Trophoblast cell (in vitro differentiated cells and primary cell): ENCODE measurements at regions not wholly inside any gene's neighbourhood (a gene's known extent, or its start where the extent isn't known, plus 50 kb on each side); places are given as distances from the start of the nearest gene placed in this dataset.
A peak's percentile ranks its signal among the peaks of the same experiment; 100 is the strongest.

Experiments
- DNase-seq, 2 donors: peaks; one replicate each; pipeline ENCODE4 v3.0.0-alpha.2; 2016
- H2AFZ ChIP-seq: 2 replicates; pipeline ENCODE4 v1.6.1; 2013; ENCODE audit warnings: low read length, moderate library complexity, mild to moderate bottlenecking; ENCODE audit not compliant: insufficient read depth, poor library complexity
- H2AK5ac ChIP-seq: 2 replicates; pipeline ENCODE4 v1.6.1; 2013; ENCODE audit warnings: mild to moderate bottlenecking, low read length
- H2BK120ac ChIP-seq: 2 replicates; pipeline ENCODE4 v1.6.1; 2013; ENCODE audit warnings: low read length, mild to moderate bottlenecking, moderate library complexity; ENCODE audit not compliant: insufficient read depth, poor library complexity
- H2BK12ac ChIP-seq: 2 replicates; pipeline ENCODE4 v1.6.1; 2013; ENCODE audit warnings: mild to moderate bottlenecking, low read length, moderate library complexity
- H2BK5ac ChIP-seq: 2 replicates; pipeline ENCODE4 v1.6.1; 2013; ENCODE audit warnings: low read length, low read depth, moderate library complexity, mild to moderate bottlenecking; ENCODE audit not compliant: poor library complexity
- H3K14ac ChIP-seq: 2 replicates; pipeline ENCODE4 v1.6.1; 2013; ENCODE audit warnings: mild to moderate bottlenecking, low read length
- H3K18ac ChIP-seq: 2 replicates; pipeline ENCODE4 v1.6.1; 2013; ENCODE audit warnings: mild to moderate bottlenecking, low read length
- H3K23ac ChIP-seq: 2 replicates; pipeline ENCODE4 v1.6.1; 2013; ENCODE audit warnings: low read length
- H3K27ac ChIP-seq: 2 replicates; pipeline ENCODE4 v1.5.1; 2013; ENCODE audit warnings: low read depth, mild to moderate bottlenecking, inconsistent platforms, low read length, moderate library complexity
- H3K27me3 ChIP-seq: 2 replicates; pipeline ENCODE4 v1.6.1; 2013; ENCODE audit warnings: inconsistent platforms, mild to moderate bottlenecking, low read length, moderate library complexity; ENCODE audit not compliant: insufficient read depth
- H3K36me3 ChIP-seq, 2 experiments: 1 replicate in 1 of 2; 2 replicates in 1 of 2; pipeline ENCODE4 v1.6.1; 2013; ENCODE audit warnings: low read length in 2 of 2, mild to moderate bottlenecking in 2 of 2, moderate library complexity in 1 of 2; ENCODE audit not compliant: insufficient read depth in 2 of 2, control insufficient read depth in 1 of 2
- H3K4ac ChIP-seq: 2 replicates; pipeline ENCODE4 v1.6.1; 2013; ENCODE audit warnings: low read depth, mild to moderate bottlenecking, low read length, moderate library complexity
- H3K4me1 ChIP-seq, 2 experiments: 1 replicate in 1 of 2; 2 replicates in 1 of 2; pipeline ENCODE4 v1.6.1; 2013; ENCODE audit warnings: low read length in 2 of 2, mild to moderate bottlenecking in 2 of 2, moderate library complexity in 1 of 2; ENCODE audit not compliant: insufficient read depth in 2 of 2, control insufficient read depth in 1 of 2
- H3K4me2 ChIP-seq: 2 replicates; pipeline ENCODE4 v1.6.1; 2013; ENCODE audit warnings: inconsistent platforms, mild to moderate bottlenecking, low read length, moderate library complexity
- H3K4me3 ChIP-seq: 2 replicates; pipeline ENCODE4 v1.5.1; 2013; ENCODE audit warnings: mild to moderate bottlenecking, low read depth, low read length, inconsistent platforms
- H3K79me1 ChIP-seq: one replicate; pipeline ENCODE4 v1.6.1; 2013; ENCODE audit warnings: low read length
- H3K79me2 ChIP-seq: 2 replicates; pipeline ENCODE4 v1.6.1; 2013; ENCODE audit warnings: low read length, mild to moderate bottlenecking; ENCODE audit not compliant: control insufficient read depth, insufficient read depth, poor library complexity
- H3K9ac ChIP-seq: 2 replicates; pipeline ENCODE4 v1.6.1; 2013; ENCODE audit warnings: mild to moderate bottlenecking, low read length
- H3K9me3 ChIP-seq: 2 replicates; pipeline ENCODE4 v1.6.1; 2013; ENCODE audit warnings: low read depth, mild to moderate bottlenecking, control low read depth, inconsistent platforms, low read length; ENCODE audit not compliant: insufficient read depth
- H4K12ac ChIP-seq: 2 replicates; pipeline ENCODE4 v1.6.1; 2013; ENCODE audit warnings: low read depth, mild to moderate bottlenecking, low read length, moderate library complexity
- H4K8ac ChIP-seq: 2 replicates; pipeline ENCODE4 v1.6.1; 2013; ENCODE audit warnings: low read depth, mild to moderate bottlenecking, low read length, moderate library complexity
- H4K91ac ChIP-seq: one replicate; pipeline ENCODE4 v1.6.1; 2013; ENCODE audit warnings: low read depth, mild to moderate bottlenecking, low read length, moderate library complexity
- WGBS: extraction: QIAGEN DNeasy Blood & Tissue Kit; methylation state at CpG from one replicate; pipeline ENCODE4 v1.1.7; 2013; ENCODE audit warnings: missing lambda C conversion rate; ENCODE audit not compliant: insufficient read length, insufficient coverage; ENCODE audit errors: extremely low coverage; 5-methylcytosine and 5-hydroxymethylcytosine counted together

- H2BK12ac ChIP-seq: no peak overlapping the region
- H2BK5ac ChIP-seq: no peak overlapping the region
- H4K12ac ChIP-seq: no peak overlapping the region
- no peak overlapping the region for H4K8ac ChIP-seq
- no peak overlapping the region for H3K9ac ChIP-seq
- H3K9me3 ChIP-seq: no peaks in the 10 kb centered on the region
- no peak overlapping the region for H3K27ac ChIP-seq
- H3K4ac ChIP-seq: no peak overlapping the region
- H3K18ac ChIP-seq: no peak overlapping the region
- no peaks in the 10 kb centered on the region for H3K27me3 ChIP-seq
- no peaks in the 10 kb centered on the region for H3K79me2 ChIP-seq
- H3K4me1 ChIP-seq: no peaks in the 10 kb centered on the region
- no peak overlapping the region for H2AFZ ChIP-seq
- no peak overlapping the region for H3K14ac ChIP-seq
- H4K91ac ChIP-seq: no peak overlapping the region
- no peaks in the 10 kb centered on the region for H3K79me1 ChIP-seq
- no peaks in the 10 kb centered on the region for H3K36me3 ChIP-seq
- WGBS: no CpG with 5 or more reads among the region's 2 CpGs
- no peak overlapping the region for H2BK120ac ChIP-seq
- DNase-seq: no peak
- no peak overlapping the region for H2AK5ac ChIP-seq
- no peak overlapping the region for H3K4me3 ChIP-seq
- H3K4me2 ChIP-seq: no peak overlapping the region
- H3K23ac ChIP-seq: no peak overlapping the region
Observed at GRCh38 chr4:125428832-125429231, 114.1 kb downstream of the FAT4 start.

GRCh38 chr4:125430086-125430485, 115.3 kb downstream of the FAT4 start:
- H3K9me3 ChIP-seq: no peaks in the 10 kb centered on the region
- no peak overlapping the region for H3K23ac ChIP-seq
- no peak overlapping the region for H2BK5ac ChIP-seq
- no peak overlapping the region for H3K4ac ChIP-seq
- no peak overlapping the region for H3K27ac ChIP-seq
- H2AFZ ChIP-seq: no peak overlapping the region
- H3K27me3 ChIP-seq: no peaks in the 10 kb centered on the region
- no peak overlapping the region for H4K91ac ChIP-seq
- no peaks in the 10 kb centered on the region for H3K79me1 ChIP-seq
- no peaks in the 10 kb centered on the region for H3K79me2 ChIP-seq
- no peak overlapping the region for H3K18ac ChIP-seq
- no peak overlapping the region for H2AK5ac ChIP-seq
- H3K4me3 ChIP-seq: no peak overlapping the region
- no peak overlapping the region for H4K8ac ChIP-seq
- no peaks in the 10 kb centered on the region for H3K4me1 ChIP-seq
- no peak overlapping the region for H2BK120ac ChIP-seq
- no CpG with 5 or more reads among the region's 4 CpGs for WGBS
- no peak overlapping the region for H4K12ac ChIP-seq
- no peak overlapping the region for H3K4me2 ChIP-seq
- H3K36me3 ChIP-seq: no peaks in the 10 kb centered on the region
- H2BK12ac ChIP-seq: no peak overlapping the region
- H3K14ac ChIP-seq: no peak overlapping the region
- DNase-seq: no peak
- H3K9ac ChIP-seq: no peak overlapping the region

GRCh38 chr4:125432078-125432477, 117.3 kb downstream of the FAT4 start:
- Histone ChIP-seq H3K9me3 (no peaks in the 10 kb centered on the region), H2AK5ac (no peak overlapping the region), H4K12ac (no peak overlapping the region), H3K36me3 (no peaks in the 10 kb centered on the region), H3K14ac (no peak overlapping the region), H3K27ac (no peak overlapping the region), H2BK12ac (no peak overlapping the region), H3K4me2 (no peak overlapping the region), H2AFZ (no peak overlapping the region), H3K23ac (no peak overlapping the region), H4K91ac (no peak overlapping the region), H3K79me1 (no peaks in the 10 kb centered on the region), H2BK120ac (no peak overlapping the region), H3K4ac (no peak overlapping the region), H3K9ac (no peak overlapping the region), H3K79me2 (no peaks in the 10 kb centered on the region), H2BK5ac (no peak overlapping the region), H3K4me1 (no peaks in the 10 kb centered on the region), H3K27me3 (no peaks in the 10 kb centered on the region), H3K4me3 (no peak overlapping the region), H4K8ac (no peak overlapping the region), H3K18ac (no peak overlapping the region)
- peak in 1 of 2 donors; percentile 17 for DNase-seq
- WGBS: no CpG with 5 or more reads among the region's 2 CpGs

GRCh38 chr4:125433453-125433852, 118.7 kb downstream of the FAT4 start:
- H4K91ac ChIP-seq: no peak overlapping the region
- no peak overlapping the region for H3K27ac ChIP-seq

More at GRCh38 chr4:125433453-125433852, 118.7 kb downstream of the FAT4 start:
- Histone ChIP-seq H2BK5ac (no peak overlapping the region), H3K79me2 (no peaks in the 10 kb centered on the region), H2BK120ac (no peak overlapping the region), H3K4me3 (no peak overlapping the region), H3K4ac (no peak overlapping the region), H3K27me3 (no peaks in the 10 kb centered on the region), H2BK12ac (no peak overlapping the region), H3K14ac (no peak overlapping the region), H3K36me3 (no peaks in the 10 kb centered on the region), H3K9ac (no peak overlapping the region), H3K18ac (no peak overlapping the region), H3K79me1 (no peaks in the 10 kb centered on the region), H3K4me2 (no peak overlapping the region), H3K9me3 (no peaks in the 10 kb centered on the region), H2AFZ (no peak overlapping the region), H4K12ac (no peak overlapping the region), H3K23ac (no peak overlapping the region), H3K4me1 (no peaks in the 10 kb centered on the region), H2AK5ac (no peak overlapping the region), H4K8ac (no peak overlapping the region)
- WGBS: no CpG with 5 or more reads among the region's 2 CpGs
- DNase-seq: peak in 1 of 2 donors; percentile 43
